NK-92 (cell line): ENCODE measurements at regions not wholly inside any gene's neighbourhood (a gene's known extent, or its start where the extent isn't known, plus 50 kb on each side); places are given as distances from the start of the nearest gene placed in this dataset.
"Not testable (repeated sequence)": the region's sequence is repeated elsewhere in the genome, so short reads cannot be mapped to it uniquely, and the experiment has no call there.

Source experiments
- DNase-seq: peaks from one replicate; lab custom pipeline; 2025; ENCODE audit not compliant: unreplicated experiment; lab: John Stamatoyannopoulos, UW

GRCh38 chr14:97959251-97959650 is 1162.1 kb downstream of the VRK1 start:
- no peak for DNase-seq

- no peak for DNase-seq
These were observed 1163.3 kb downstream of the VRK1 start for GRCh38 chr14:97960436-97960835.

GRCh38 chr14:97970222-97970621 is 1173.0 kb downstream of the VRK1 start:
- DNase-seq, result no peak

GRCh38 chr14:97975216-97975615 is 1178.0 kb downstream of the VRK1 start:
- no peak for DNase-seq

- no peak for DNase-seq
These were observed 1178.8 kb downstream of the VRK1 start for GRCh38 chr14:97975962-97976361.

- DNase-seq, result no peak
These were observed 1179.7 kb downstream of the VRK1 start for GRCh38 chr14:97976861-97977260.

- DNase-seq, result no peak
These were observed 1180.6 kb downstream of the VRK1 start for GRCh38 chr14:97977651-97978261.

GRCh38 chr14:97978341-97978740 is 1181.2 kb downstream of the VRK1 start:
- no peak for DNase-seq

- no peak for DNase-seq
These were observed 1196.4 kb downstream of the VRK1 start for GRCh38 chr14:97993508-97994019.

- DNase-seq, result no peak
These were observed 1196.9 kb downstream of the VRK1 start for GRCh38 chr14:97994020-97994531.

GRCh38 chr14:97995038-97995437 is 1197.9 kb downstream of the VRK1 start:
- no peak for DNase-seq

GRCh38 chr14:97995531-97995930 is 1198.3 kb downstream of the VRK1 start:
- DNase-seq, result no peak

GRCh38 chr14:98006008-98006407 is 1208.8 kb downstream of the VRK1 start:
- no peak for DNase-seq

GRCh38 chr14:98008381-98009113 is 1211.4 kb downstream of the VRK1 start:
- DNase-seq, result no peak

- not testable (repeated sequence) for DNase-seq
These were observed 1212.0 kb downstream of the VRK1 start for GRCh38 chr14:98009177-98009576.

- DNase-seq, result no peak
These were observed 1213.6 kb downstream of the VRK1 start for GRCh38 chr14:98010784-98011183.

GRCh38 chr14:98014851-98015615 is 1217.9 kb downstream of the VRK1 start:
- no peak for DNase-seq

- DNase-seq, result no peak
These were observed 1218.7 kb downstream of the VRK1 start for GRCh38 chr14:98015921-98016320.

GRCh38 chr14:98018628-98019027 is 1221.4 kb downstream of the VRK1 start:
- DNase-seq, result no peak

GRCh38 chr14:98022541-98023520 is 1225.6 kb downstream of the VRK1 start:
- no peak for DNase-seq
